H9 (cell line): ENCODE measurements at regions not wholly inside any gene's neighbourhood (a gene's known extent, or its start where the extent isn't known, plus 50 kb on each side); places are given as distances from the start of the nearest gene placed in this dataset.

ENCODE experiments used
- DNase-seq: peaks from one replicate; pipeline ENCODE4 v3.0.0-alpha.2; 2017
- H2AFZ ChIP-seq: one replicate; pipeline ENCODE4 v1.6.1; 2013; ENCODE audit warnings: mild to moderate bottlenecking, low read length, control low read depth, moderate library complexity
- H2AK5ac ChIP-seq: 2 replicates; pipeline ENCODE4 v1.6.1; 2013; ENCODE audit warnings: low read length, control low read depth, mixed read lengths; ENCODE audit not compliant: insufficient read length
- H2BK120ac ChIP-seq: one replicate; pipeline ENCODE4 v1.6.1; 2013; ENCODE audit warnings: low read depth, mild to moderate bottlenecking, low read length, control low read depth, inconsistent platforms; ENCODE audit not compliant: poor library complexity, severe bottlenecking
- H2BK12ac ChIP-seq: 2 replicates; pipeline ENCODE4 v1.6.1; 2013; ENCODE audit warnings: low read length, control low read depth, mixed read lengths, low read depth; ENCODE audit not compliant: insufficient read length
- H2BK15ac ChIP-seq: 2 replicates; pipeline ENCODE4 v1.6.1; 2013; ENCODE audit warnings: low read depth, low read length, control low read depth
- H2BK20ac ChIP-seq: one replicate; pipeline ENCODE4 v1.6.1; 2013; ENCODE audit warnings: low read depth, mild to moderate bottlenecking, low read length, control low read depth, inconsistent platforms; ENCODE audit not compliant: poor library complexity, severe bottlenecking
- H2BK5ac ChIP-seq: 2 replicates; pipeline ENCODE4 v1.6.1; 2013; ENCODE audit warnings: low read length, control low read depth, mixed read lengths; ENCODE audit not compliant: insufficient read length
- H3K14ac ChIP-seq: 2 replicates; pipeline ENCODE4 v1.6.1; 2013; ENCODE audit warnings: low read length, control low read depth; ENCODE audit not compliant: insufficient read depth
- H3K18ac ChIP-seq: 2 replicates; pipeline ENCODE4 v1.6.1; 2013; ENCODE audit warnings: low read depth, mild to moderate bottlenecking, mixed read lengths, low read length, control low read depth; ENCODE audit not compliant: insufficient read length
- H3K23ac ChIP-seq: 2 replicates; pipeline ENCODE4 v1.6.1; 2013; ENCODE audit warnings: low read length, control low read depth, mixed read lengths, low read depth; ENCODE audit not compliant: insufficient read length
- H3K23me2 ChIP-seq: 2 replicates; pipeline ENCODE4 v1.6.1; 2013; ENCODE audit warnings: low read depth, mild to moderate bottlenecking, mixed read lengths, low read length, control low read depth; ENCODE audit not compliant: insufficient read length, poor library complexity, severe bottlenecking
- H3K27ac ChIP-seq: 2 replicates; pipeline ENCODE4 v1.5.1; 2013; ENCODE audit warnings: low read length, control low read depth, mixed read lengths, low read depth; ENCODE audit not compliant: insufficient read length
- H3K27me3 ChIP-seq: 2 replicates; pipeline ENCODE4 v1.6.1; 2013; ENCODE audit warnings: low read length, control low read depth, inconsistent platforms; ENCODE audit not compliant: insufficient read depth
- H3K4ac ChIP-seq: 2 replicates; pipeline ENCODE4 v1.6.1; 2013; ENCODE audit warnings: low read depth, mild to moderate bottlenecking, control low read depth, inconsistent platforms, low read length, moderate library complexity
- H3K4me1 ChIP-seq: 2 replicates; pipeline ENCODE4 v1.6.1; 2013; ENCODE audit warnings: low read length, control low read depth, inconsistent platforms; ENCODE audit not compliant: insufficient read depth
- H3K4me2 ChIP-seq: 2 replicates; pipeline ENCODE4 v1.6.1; 2013; ENCODE audit warnings: low read length, control low read depth, mixed read lengths; ENCODE audit not compliant: insufficient read length, insufficient read depth
- H3K56ac ChIP-seq: 2 replicates; pipeline ENCODE4 v1.6.1; 2013; ENCODE audit warnings: low read depth, mild to moderate bottlenecking, mixed read lengths, low read length, control low read depth; ENCODE audit not compliant: insufficient read length
- H3K79me1 ChIP-seq: 2 replicates; pipeline ENCODE4 v1.6.1; 2013; ENCODE audit warnings: low read depth, mild to moderate bottlenecking, moderate library complexity, low read length, control low read depth, inconsistent platforms; ENCODE audit not compliant: insufficient read depth, poor library complexity, severe bottlenecking
- H3K79me2 ChIP-seq: 2 replicates; pipeline ENCODE4 v1.6.1; 2013; ENCODE audit warnings: low read length, control low read depth, inconsistent platforms; ENCODE audit not compliant: insufficient read depth
- H3K9ac ChIP-seq: 2 replicates; pipeline ENCODE4 v1.6.1; 2013; ENCODE audit warnings: low read length, control low read depth, mixed read lengths; ENCODE audit not compliant: insufficient read length; ENCODE audit errors: extremely low read depth
- H3K9me3 ChIP-seq: one replicate; pipeline ENCODE4 v1.6.1; 2013; ENCODE audit warnings: low read depth, low read length, inconsistent platforms; ENCODE audit not compliant: control insufficient read depth
- H3T11ph ChIP-seq: one replicate; pipeline ENCODE4 v1.6.1; 2013; ENCODE audit warnings: mild to moderate bottlenecking, low read length, control low read depth, inconsistent platforms
- H4K20me1 ChIP-seq: one replicate; pipeline ENCODE4 v1.6.1; 2013; ENCODE audit not compliant: control insufficient read depth, insufficient read length, insufficient read depth
- H4K5ac ChIP-seq: 2 replicates; pipeline ENCODE4 v1.6.1; 2013; ENCODE audit warnings: low read depth, mild to moderate bottlenecking, mixed read lengths, low read length, control low read depth; ENCODE audit not compliant: insufficient read length
- H4K8ac ChIP-seq: replicated peaks from 2 replicates; pipeline ENCODE4 v1.6.1; 2013; ENCODE audit warnings: low read length, control low read depth, mixed read lengths, low read depth; ENCODE audit not compliant: insufficient read length
- H4K91ac ChIP-seq: 2 replicates; pipeline ENCODE4 v1.6.1; 2013; ENCODE audit warnings: low read depth, mild to moderate bottlenecking, moderate library complexity, mixed read lengths, low read length, control low read depth; ENCODE audit not compliant: insufficient read length
- H3K27ac Mint-ChIP-seq, 3 experiments: 2 replicates in 2 of 3; 3 replicates in 1 of 3; pipeline ENCODE4 v1.8.0; 2020 to 2021; ENCODE audit warnings: mixed read lengths in 3 of 3, mild to moderate bottlenecking in 1 of 3, moderate library complexity in 1 of 3
- H3K27me3 Mint-ChIP-seq: 2 replicates; pipeline ENCODE4 v1.8.0; 2021; ENCODE audit warnings: low read depth, mild to moderate bottlenecking, moderate library complexity, mixed read lengths
- H3K36me3 Mint-ChIP-seq, 3 experiments: 2 replicates in 2 of 3; 3 replicates in 1 of 3; pipeline ENCODE4 v1.8.0; 2020 to 2021; ENCODE audit warnings: low read depth in 3 of 3, mixed read lengths in 3 of 3; ENCODE audit not compliant: insufficient read depth in 1 of 3
- H3K4me1 Mint-ChIP-seq, 2 experiments: 2 replicates each; pipeline ENCODE4 v1.8.0; 2020; ENCODE audit warnings: mixed read lengths in 2 of 2
- H3K4me3 Mint-ChIP-seq, 2 experiments: 2 replicates in 1 of 2; 3 replicates in 1 of 2; pipeline ENCODE4 v1.8.0; 2020 to 2021; ENCODE audit warnings: mild to moderate bottlenecking in 2 of 2, mixed read lengths in 2 of 2, moderate library complexity in 1 of 2
- H3K9me3 Mint-ChIP-seq, 2 experiments: 2 replicates in 1 of 2; 3 replicates in 1 of 2; pipeline ENCODE4 v1.8.0; 2020; ENCODE audit warnings: mild to moderate bottlenecking in 2 of 2, mixed read lengths in 2 of 2, moderate library complexity in 1 of 2
- CTCF ChIP-seq: fragments of 200-600 bp; sonication (generic); conservative IDR thresholded peaks from 3 replicates; pipeline ENCODE4 v1.8.0; 2021; ENCODE audit warnings: antibody characterized with exemption, mild to moderate bottlenecking
- WGBS: extraction: QIAGEN DNeasy Blood & Tissue Kit; methylation state at CpG from one replicate; pipeline ENCODE4 v1.1.7; 2013; ENCODE audit warnings: missing lambda C conversion rate, low lambda C conversion rate, mixed read lengths; ENCODE audit not compliant: insufficient read length; ENCODE audit errors: extremely low coverage; 5-methylcytosine and 5-hydroxymethylcytosine counted together

GRCh38 chr2:82852787-82853186 is 1606.3 kb downstream of the SUCLG1 start:
- peaks cover 2% of the 10 kb centered on the region in 2 experiments for H3K4me1 Mint-ChIP-seq
- Histone ChIP-seq H4K20me1 (no peaks in the 10 kb centered on the region), H2AFZ (no peak overlapping the region), H4K5ac (no peak overlapping the region), H3K9ac (no peak overlapping the region), H3K27ac (no peak overlapping the region), H3K23me2 (peaks cover 3% of the 10 kb centered on the region), H3K56ac (no peak overlapping the region), H4K8ac (no peak overlapping the region), H2AK5ac (no peak overlapping the region), H3K14ac (no peak overlapping the region), H3K79me2 (no peaks in the 10 kb centered on the region), H3K27me3 (no peaks in the 10 kb centered on the region), H3K4me2 (no peak overlapping the region), H3K4me1 (no peaks in the 10 kb centered on the region), H4K91ac (no peak overlapping the region), H2BK5ac (no peak overlapping the region), H3K18ac (no peak overlapping the region), H2BK120ac (no peak overlapping the region), H3T11ph (no peak overlapping the region), H2BK20ac (no peak overlapping the region), H3K9me3 (no peaks in the 10 kb centered on the region), H2BK12ac (no peak overlapping the region), H3K79me1 (no peaks in the 10 kb centered on the region), H3K23ac (no peak overlapping the region), H3K4ac (no peak overlapping the region), H2BK15ac (no peak overlapping the region)
- H3K36me3 Mint-ChIP-seq: no peaks in the 10 kb centered on the region
- no peaks in the 10 kb centered on the region for H3K27me3 Mint-ChIP-seq
- no peak overlapping the region for H3K27ac Mint-ChIP-seq
- H3K4me3 Mint-ChIP-seq: no peak overlapping the region
- no CpG with 5 or more reads among the region's 3 CpGs for WGBS
- no peak for TF ChIP-seq CTCF
- no peaks in the 10 kb centered on the region for H3K9me3 Mint-ChIP-seq
- DNase-seq: no peak
